ENCODE measurements at regions not wholly inside any gene's neighbourhood (a gene's known extent, or its start where the extent isn't known, plus 50 kb on each side); places are given as distances from the start of the nearest gene placed in this dataset.
A peak's percentile ranks its signal among the peaks of the same experiment; 100 is the strongest.

- H3K9ac ChIP-seq (ENCODE audit: low read depth, low read length): no peak overlapping the region
Observed at GRCh38 chr9:129506041-129506440, 114.9 kb downstream of the C9orf50 start.

DNA sequence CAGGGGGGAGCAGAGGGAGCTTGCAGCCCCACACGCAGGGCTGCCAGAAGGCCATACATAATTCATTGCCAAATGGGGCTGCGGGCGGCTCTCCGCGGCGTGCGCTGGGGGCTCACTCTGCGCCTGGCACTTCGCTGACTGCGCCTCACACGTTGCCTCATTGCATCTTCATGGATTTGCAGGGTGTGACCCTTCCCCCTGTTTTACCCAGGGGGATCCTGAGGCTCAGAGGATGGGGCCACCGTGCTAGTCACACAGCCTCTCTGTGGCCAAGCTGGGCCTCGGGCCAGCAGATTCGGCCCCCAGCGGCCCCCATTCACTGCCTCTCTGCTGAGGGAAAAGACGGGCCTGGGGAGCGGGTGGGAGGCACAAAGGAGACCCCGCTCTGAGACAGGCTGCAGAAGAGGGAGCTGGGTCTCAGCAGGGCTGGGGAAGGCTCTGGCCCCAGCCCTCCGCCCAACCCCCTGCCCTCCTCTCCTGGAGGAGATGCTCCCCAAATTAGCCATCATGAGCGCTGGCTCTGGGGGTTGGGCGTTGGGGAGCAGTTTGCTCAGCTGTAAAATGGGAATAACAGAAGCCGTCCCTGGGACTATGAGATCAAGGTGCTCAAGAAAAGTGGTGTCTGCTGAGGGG is 115.5 kb downstream of the C9orf50 start:
- Histone ChIP-seq H3K36me3 (ENCODE audit: insufficient read depth, low read length) (no peaks in the 10 kb centered on the region), H3K4me1 (ENCODE audit: insufficient read depth, low read length) (peaks cover 18% of the 10 kb centered on the region), H3K9ac (ENCODE audit: low read depth, low read length) (no peak overlapping the region), H3K9me3 (ENCODE audit: control insufficient read depth, insufficient read depth, low read length) (peaks cover 4% of the 10 kb centered on the region; the same call in 1 of the 2 replicates)

More at GRCh38 chr9:129506041-129506440, 114.9 kb downstream of the C9orf50 start:
- peaks cover 12% of the 10 kb centered on the region; the same call in 1 of the 2 replicates for H3K4me1 ChIP-seq (ENCODE audit: insufficient read depth, low read length)
- peaks cover 4% of the 10 kb centered on the region; the same call in 1 of the 2 replicates for H3K9me3 ChIP-seq (ENCODE audit: control insufficient read depth, insufficient read depth, low read length)
- H3K36me3 ChIP-seq (ENCODE audit: insufficient read depth, low read length): no peaks in the 10 kb centered on the region

GRCh38 chr9:129504404-129504803 is 116.5 kb downstream of the C9orf50 start:
- no peaks in the 10 kb centered on the region for H3K36me3 ChIP-seq (ENCODE audit: insufficient read depth, low read length)
- H3K9ac ChIP-seq (ENCODE audit: low read depth, low read length): no peak overlapping the region
- H3K4me1 ChIP-seq (ENCODE audit: insufficient read depth, low read length): peaks cover 27% of the 10 kb centered on the region
- H3K9me3 ChIP-seq (ENCODE audit: control insufficient read depth, insufficient read depth, low read length): 0 out of 2 replicates have a peak, but pooled peaks cover under 1% of the 10 kb centered on the region

DNA sequence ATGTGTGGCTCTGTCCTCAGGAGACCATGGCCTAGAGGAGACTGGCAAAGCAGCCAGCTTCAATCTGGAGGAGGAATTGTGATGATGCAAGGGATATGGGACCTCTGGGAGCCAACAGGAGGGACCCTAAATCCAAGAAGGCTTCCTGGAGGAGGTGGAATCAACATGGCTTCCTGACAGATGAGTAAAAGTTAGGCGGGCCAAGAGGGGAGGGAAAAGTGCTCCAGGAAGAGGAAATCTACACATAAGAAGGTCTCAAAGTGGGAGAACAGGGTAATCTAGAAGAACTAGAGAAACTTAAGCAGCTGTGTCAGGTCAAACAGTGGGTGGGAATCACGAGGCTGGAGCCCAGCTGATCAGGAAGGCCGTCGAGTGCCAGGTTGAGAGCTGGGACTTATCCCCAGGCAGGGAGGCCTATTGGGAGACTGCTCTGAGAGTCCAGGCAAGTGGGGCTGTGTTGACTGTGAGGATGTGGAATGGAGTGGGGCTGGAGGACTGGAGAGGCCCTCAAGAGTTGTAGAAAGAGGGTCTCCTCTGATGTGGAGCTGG is 119.1 kb downstream of the C9orf50 start:
- Histone ChIP-seq H3K9me3 (ENCODE audit: control insufficient read depth, insufficient read depth, low read length) (no peaks in the 10 kb centered on the region), H3K9ac (ENCODE audit: low read depth, low read length) (no peak overlapping the region), H3K4me1 (ENCODE audit: insufficient read depth, low read length) (peaks cover 36% of the 10 kb centered on the region), H3K36me3 (ENCODE audit: insufficient read depth, low read length) (no peaks in the 10 kb centered on the region)

GRCh38 chr9:129500863-129501770 is 119.8 kb downstream of the C9orf50 start:
- no peaks in the 10 kb centered on the region for H3K9me3 ChIP-seq (ENCODE audit: control insufficient read depth, insufficient read depth, low read length)
- no peaks in the 10 kb centered on the region for H3K36me3 ChIP-seq (ENCODE audit: insufficient read depth, low read length)
- H3K9ac ChIP-seq (ENCODE audit: low read depth, low read length): no peak overlapping the region
- peaks cover 33% of the 10 kb centered on the region for H3K4me1 ChIP-seq (ENCODE audit: insufficient read depth, low read length)

DNA sequence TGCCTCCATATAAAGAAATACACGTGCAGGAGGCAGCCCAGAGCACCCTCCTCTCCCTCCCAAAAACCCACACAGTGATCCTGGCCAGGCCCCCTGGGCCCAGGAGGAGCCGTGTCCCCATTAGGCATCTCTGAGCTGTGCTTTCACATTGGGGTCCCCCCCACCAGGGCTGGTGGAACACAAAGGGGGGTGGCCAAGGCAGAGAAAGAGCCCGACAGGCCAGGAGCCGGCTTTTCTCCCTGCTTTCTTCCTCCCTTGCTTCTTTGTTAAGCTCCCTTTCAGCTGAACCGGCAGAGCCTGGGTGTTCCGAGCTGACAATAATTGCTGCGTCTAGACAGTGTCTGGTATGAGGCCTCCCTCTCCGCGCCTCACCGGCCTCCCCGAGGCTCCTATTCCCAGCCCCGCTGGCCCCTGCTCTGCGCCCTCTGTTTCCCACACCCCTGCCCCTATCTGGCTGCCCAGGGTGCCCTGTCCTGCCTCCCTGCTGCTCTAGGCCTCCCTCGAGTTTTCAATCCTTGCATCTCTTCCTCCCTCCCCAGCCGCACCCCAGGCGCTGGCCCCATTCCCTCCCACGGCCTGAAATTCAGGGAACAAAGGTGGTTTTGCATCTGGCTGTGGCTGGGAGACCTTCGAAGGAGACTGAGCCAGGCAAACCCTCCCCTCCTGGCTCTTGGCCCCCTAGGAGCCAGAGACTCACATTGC is 120.6 kb downstream of the C9orf50 start:
- Histone ChIP-seq H3K9ac (ENCODE audit: low read depth, low read length) (no peak overlapping the region), H3K9me3 (ENCODE audit: control insufficient read depth, insufficient read depth, low read length) (no peaks in the 10 kb centered on the region), H3K36me3 (ENCODE audit: insufficient read depth, low read length) (no peaks in the 10 kb centered on the region), H3K4me1 (ENCODE audit: insufficient read depth, low read length) (peaks cover 35% of the 10 kb centered on the region)

GRCh38 chr9:129498451-129499384 is 122.2 kb downstream of the C9orf50 start:
- H3K36me3 ChIP-seq (ENCODE audit: insufficient read depth, low read length): no peaks in the 10 kb centered on the region
- no peaks in the 10 kb centered on the region for H3K9me3 ChIP-seq (ENCODE audit: control insufficient read depth, insufficient read depth, low read length)
- no peak overlapping the region for H3K9ac ChIP-seq (ENCODE audit: low read depth, low read length)
- H3K4me1 ChIP-seq (ENCODE audit: insufficient read depth, low read length): peaks cover 43% of the 10 kb centered on the region

GRCh38 chr9:129497813-129498450 is 123.0 kb downstream of the C9orf50 start:
- Histone ChIP-seq H3K9me3 (ENCODE audit: control insufficient read depth, insufficient read depth, low read length) (no peaks in the 10 kb centered on the region), H3K9ac (ENCODE audit: low read depth, low read length) (no peak overlapping the region; the same call in 1 of the 2 replicates), H3K36me3 (ENCODE audit: insufficient read depth, low read length) (no peaks in the 10 kb centered on the region), H3K4me1 (ENCODE audit: insufficient read depth, low read length) (peaks cover 46% of the 10 kb centered on the region)

DNA sequence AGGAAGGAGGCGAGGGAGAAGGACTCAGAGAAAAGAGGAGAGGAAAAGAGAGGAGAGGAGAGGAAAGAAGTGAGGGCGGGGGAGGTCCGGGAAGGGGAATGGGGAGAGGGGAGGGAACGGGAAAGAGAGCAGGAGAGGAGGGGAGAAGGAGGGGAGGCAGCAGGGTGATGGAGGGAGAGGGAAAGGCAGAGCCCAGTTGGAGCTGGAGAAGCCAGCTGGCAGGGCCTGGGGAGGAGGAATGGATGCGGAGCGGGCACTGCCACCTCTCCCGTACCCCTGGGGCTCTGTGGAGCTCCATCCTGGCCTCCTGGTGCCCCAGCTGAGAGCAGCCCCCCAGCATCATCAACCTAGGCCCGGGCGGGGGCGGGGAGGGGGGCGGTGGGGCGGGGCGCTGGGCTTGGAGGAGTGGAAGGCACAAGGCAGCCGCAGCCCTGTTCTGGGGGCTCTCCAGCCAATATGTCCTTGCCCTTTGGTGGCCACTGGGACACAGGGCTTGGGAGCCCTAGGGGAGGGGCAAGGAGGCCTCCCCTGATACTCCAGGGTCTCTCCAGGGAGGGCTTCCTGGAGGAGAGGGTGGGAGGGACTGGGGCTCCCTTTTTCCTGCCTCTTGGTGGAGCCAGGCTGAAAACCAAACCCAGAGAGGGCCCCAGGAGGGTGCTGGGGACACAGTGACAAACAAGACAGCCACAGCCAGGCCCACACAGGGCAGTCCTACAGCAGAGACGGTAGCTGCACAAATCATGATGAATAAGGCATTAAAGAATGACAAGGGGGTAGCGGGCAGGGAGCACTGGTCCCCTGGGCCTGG is 123.7 kb downstream of the C9orf50 start:
- H3K4me1 ChIP-seq (ENCODE audit: insufficient read depth, low read length): peaks cover 46% of the 10 kb centered on the region
- H3K9ac ChIP-seq (ENCODE audit: low read depth, low read length): peak overlapping the region; percentile 70
- no peaks in the 10 kb centered on the region for H3K9me3 ChIP-seq (ENCODE audit: control insufficient read depth, insufficient read depth, low read length)
- H3K36me3 ChIP-seq (ENCODE audit: insufficient read depth, low read length): no peaks in the 10 kb centered on the region

- Histone ChIP-seq H3K4me1 (ENCODE audit: insufficient read depth, low read length) (peaks cover 48% of the 10 kb centered on the region), H3K36me3 (ENCODE audit: insufficient read depth, low read length) (no peaks in the 10 kb centered on the region), H3K9me3 (ENCODE audit: control insufficient read depth, insufficient read depth, low read length) (no peaks in the 10 kb centered on the region), H3K9ac (ENCODE audit: low read depth, low read length) (peak overlapping the region; percentile 70)
Observed at GRCh38 chr9:129496473-129497004, 124.4 kb downstream of the C9orf50 start.

- Histone ChIP-seq H3K9ac (ENCODE audit: low read depth, low read length) (peak overlapping the region; percentile 70), H3K36me3 (ENCODE audit: insufficient read depth, low read length) (no peaks in the 10 kb centered on the region), H3K9me3 (ENCODE audit: control insufficient read depth, insufficient read depth, low read length) (no peaks in the 10 kb centered on the region), H3K4me1 (ENCODE audit: insufficient read depth, low read length) (peaks cover 51% of the 10 kb centered on the region)
Observed at GRCh38 chr9:129495620-129496472, 125.1 kb downstream of the C9orf50 start.

Measured in ES-I3 (cell line).